ENCODE measurements at regions not wholly inside any gene's neighbourhood (a gene's known extent, or its start where the extent isn't known, plus 50 kb on each side); places are given as distances from the start of the nearest gene placed in this dataset.

DNA sequence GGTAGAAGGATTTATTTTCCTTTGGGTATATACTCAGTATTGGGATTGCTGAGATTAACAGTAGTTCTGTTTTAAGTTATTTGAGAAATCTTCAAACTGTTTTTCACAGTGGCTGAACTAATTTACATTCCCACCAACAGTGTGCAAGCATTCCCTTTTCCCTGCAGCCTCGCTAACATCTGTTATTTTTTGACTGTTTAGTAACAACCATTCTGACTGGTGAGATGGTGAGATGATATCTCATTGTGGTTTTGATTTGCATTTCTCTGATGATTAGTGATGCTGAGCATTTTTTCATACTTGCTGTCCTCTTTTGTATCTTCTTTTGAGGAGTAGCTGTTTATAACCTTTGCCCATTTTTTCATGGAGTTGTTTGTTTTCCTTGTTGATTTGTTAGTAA lies 457.8 kb downstream of the TRAM1L1 start:
- intact Hi-C loops (cut with micrococcal nuclease) = no loop called here
- dilution Hi-C loops (cut with HindIII; ENCODE audit: low sequenced_read_pairs, unreplicated experiment) = no loop called here

More for the DNA sequence above, 457.8 kb downstream of the TRAM1L1 start:
- no peaks in the 10 kb centered on the region for H3K4me1 ChIP-seq (ENCODE audit: control insufficient read depth, insufficient read depth, low read length)
- ChIA-PET CTCF (no interaction called here), POLR2A (ENCODE audit: unreplicated experiment) (no interaction called here)
- H3K23ac ChIP-seq (ENCODE audit: low read depth, low read length) = no peak overlapping the region
- no peak overlapping the region for H2BK20ac ChIP-seq (ENCODE audit: low read depth, low read length)
- H3K9me3 ChIP-seq (ENCODE audit: control insufficient read depth, insufficient read depth, low read length) = no peaks in the 10 kb centered on the region
- no peak overlapping the region for H2BK120ac ChIP-seq (ENCODE audit: low read depth, low read length)
- no peak overlapping the region for H3K4me3 ChIP-seq (ENCODE audit: insufficient read depth, low read depth, low read length)
- H2AK9ac ChIP-seq (replicated peaks; ENCODE audit: low read depth, low read length, poor library complexity) = no peak overlapping the region
- no peak overlapping the region for H4K8ac ChIP-seq (ENCODE audit: low read depth in 2 of 2, low read length in 2 of 2)
- no peak for DNase-seq
- no peak overlapping the region for H3K18ac ChIP-seq (ENCODE audit: low read depth, low read length)
- no peak overlapping the region for H2BK15ac ChIP-seq (ENCODE audit: low read depth, low read length)
- H3K27ac ChIP-seq (ENCODE audit: insufficient read depth, low read length) = no peak overlapping the region
- TF ChIP-seq, protein P1, sequence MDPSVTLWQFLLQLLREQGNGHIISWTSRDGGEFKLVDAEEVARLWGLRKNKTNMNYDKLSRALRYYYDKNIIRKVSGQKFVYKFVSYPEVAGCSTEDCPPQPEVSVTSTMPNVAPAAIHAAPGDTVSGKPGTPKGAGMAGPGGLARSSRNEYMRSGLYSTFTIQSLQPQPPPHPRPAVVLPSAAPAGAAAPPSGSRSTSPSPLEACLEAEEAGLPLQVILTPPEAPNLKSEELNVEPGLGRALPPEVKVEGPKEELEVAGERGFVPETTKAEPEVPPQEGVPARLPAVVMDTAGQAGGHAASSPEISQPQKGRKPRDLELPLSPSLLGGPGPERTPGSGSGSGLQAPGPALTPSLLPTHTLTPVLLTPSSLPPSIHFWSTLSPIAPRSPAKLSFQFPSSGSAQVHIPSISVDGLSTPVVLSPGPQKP (IDR thresholded peaks at IDR 0.05; ENCODE audit: borderline replicate concordance, low read depth, low read length) = no peak
- TF ChIP-seq FOS (IDR thresholded peaks at IDR 0.05; ENCODE audit: low read depth, low read length) (no peak), RAD21 (IDR thresholded peaks at IDR 0.05; ENCODE audit: low read length) (no peak), RFX5 (IDR thresholded peaks at IDR 0.05; ENCODE audit: low read depth, low read length) (no peak), RCOR1 (IDR thresholded peaks at IDR 0.05; ENCODE audit: insufficient replicate concordance, low read length) (no peak), SMC3 (IDR thresholded peaks at IDR 0.05; ENCODE audit: low read depth, low read length) (no peak), NFE2L2 (IDR thresholded peaks at IDR 0.05; ENCODE audit: low read depth, low read length) (no peak), CEBPB (IDR thresholded peaks at IDR 0.05; ENCODE audit: low read depth, low read length) (no peak), POLR2A (IDR thresholded peaks at IDR 0.05; ENCODE audit: low read depth, low read length) (no peak), MAFK (IDR thresholded peaks at IDR 0.05; ENCODE audit: low read depth, low read length) (no peak), MAZ (IDR thresholded peaks at IDR 0.05; ENCODE audit: borderline replicate concordance, low read depth, low read length) (no peak), CHD1 (IDR thresholded peaks at IDR 0.05; ENCODE audit: low read depth, low read length) (no peak), BHLHE40 (IDR thresholded peaks at IDR 0.05; ENCODE audit: low read depth, low read length) (no peak)
- TF ChIP-seq, protein P2, sequence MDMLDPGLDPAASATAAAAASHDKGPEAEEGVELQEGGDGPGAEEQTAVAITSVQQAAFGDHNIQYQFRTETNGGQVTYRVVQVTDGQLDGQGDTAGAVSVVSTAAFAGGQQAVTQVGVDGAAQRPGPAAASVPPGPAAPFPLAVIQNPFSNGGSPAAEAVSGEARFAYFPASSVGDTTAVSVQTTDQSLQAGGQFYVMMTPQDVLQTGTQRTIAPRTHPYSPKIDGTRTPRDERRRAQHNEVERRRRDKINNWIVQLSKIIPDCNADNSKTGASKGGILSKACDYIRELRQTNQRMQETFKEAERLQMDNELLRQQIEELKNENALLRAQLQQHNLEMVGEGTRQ (IDR thresholded peaks at IDR 0.05; ENCODE audit: low read depth, low read length) = no peak
- TF ChIP-seq, protein P3, sequence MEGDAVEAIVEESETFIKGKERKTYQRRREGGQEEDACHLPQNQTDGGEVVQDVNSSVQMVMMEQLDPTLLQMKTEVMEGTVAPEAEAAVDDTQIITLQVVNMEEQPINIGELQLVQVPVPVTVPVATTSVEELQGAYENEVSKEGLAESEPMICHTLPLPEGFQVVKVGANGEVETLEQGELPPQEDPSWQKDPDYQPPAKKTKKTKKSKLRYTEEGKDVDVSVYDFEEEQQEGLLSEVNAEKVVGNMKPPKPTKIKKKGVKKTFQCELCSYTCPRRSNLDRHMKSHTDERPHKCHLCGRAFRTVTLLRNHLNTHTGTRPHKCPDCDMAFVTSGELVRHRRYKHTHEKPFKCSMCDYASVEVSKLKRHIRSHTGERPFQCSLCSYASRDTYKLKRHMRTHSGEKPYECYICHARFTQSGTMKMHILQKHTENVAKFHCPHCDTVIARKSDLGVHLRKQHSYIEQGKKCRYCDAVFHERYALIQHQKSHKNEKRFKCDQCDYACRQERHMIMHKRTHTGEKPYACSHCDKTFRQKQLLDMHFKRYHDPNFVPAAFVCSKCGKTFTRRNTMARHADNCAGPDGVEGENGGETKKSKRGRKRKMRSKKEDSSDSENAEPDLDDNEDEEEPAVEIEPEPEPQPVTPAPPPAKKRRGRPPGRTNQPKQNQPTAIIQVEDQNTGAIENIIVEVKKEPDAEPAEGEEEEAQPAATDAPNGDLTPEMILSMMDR (conservative IDR thresholded peaks at IDR 0.05; ENCODE audit: low read depth, low read length) = no peak
- WGBS, 2 experiments (ENCODE audit: extremely low coverage in 2 of 2, insufficient read length in 1 of 2) = no CpG with 5 or more reads among the region's 1 CpG
- H4K5ac ChIP-seq (ENCODE audit: low read depth, low read length) = no peak overlapping the region
- H3K14ac ChIP-seq (replicated peaks; ENCODE audit: low read depth, low read length) = no peak overlapping the region
- no peak for ATAC-seq (ENCODE audit: low read depth)
- H3K56ac ChIP-seq (ENCODE audit: extremely low read depth, insufficient read depth, low read length) = no peak overlapping the region
- no peaks in the 10 kb centered on the region for H3K27me3 ChIP-seq (ENCODE audit: control insufficient read depth, insufficient read depth, low read length)
- no peak overlapping the region for H3K9ac ChIP-seq (ENCODE audit: low read depth, low read length)
- no peaks in the 10 kb centered on the region for H4K20me1 ChIP-seq (ENCODE audit: insufficient read depth, low read length)
- in situ Hi-C loops (cut with MboI; ENCODE audit: low sequenced_read_pairs) = no loop called here
- H2AK5ac ChIP-seq (ENCODE audit: low read depth, low read length) = no peak overlapping the region
- no peak overlapping the region for H3K4ac ChIP-seq (ENCODE audit: low read depth, low read length)
- H2BK5ac ChIP-seq (ENCODE audit: low read depth, low read length, poor library complexity, severe bottlenecking) = no peak overlapping the region
- BruUV-seq (replicated peaks) = no TSS peak
- no peak overlapping the region for H3K4me2 ChIP-seq (ENCODE audit: low read depth, low read length)
- no peaks in the 10 kb centered on the region for H3K36me3 ChIP-seq (ENCODE audit: control insufficient read depth, insufficient read depth, low read length)
- no peaks in the 10 kb centered on the region for H3K79me1 ChIP-seq (ENCODE audit: low read depth in 1 of 2, low read length in 2 of 2)
- H4K91ac ChIP-seq (ENCODE audit: insufficient read depth, low read depth, low read length) = no peak overlapping the region
- H2AFZ ChIP-seq (replicated peaks; ENCODE audit: low read length, poor library complexity) = no peak overlapping the region
- H3K9me1 ChIP-seq (ENCODE audit: insufficient read depth, low read length) = no peaks in the 10 kb centered on the region

All from IMR-90 (cell line).